ENCODE measurements at regions not wholly inside any gene's neighbourhood (a gene's known extent, or its start where the extent isn't known, plus 50 kb on each side); places are given as distances from the start of the nearest gene placed in this dataset.

GRCh38 chr1:98421085-98421435 is 240.5 kb upstream of the SNX7 start:
- intact Hi-C loops (cut with micrococcal nuclease): no loop called here
- no peak for DNase-seq
- no peaks in the 10 kb centered on the region for H3K27me3 Mint-ChIP-seq (ENCODE audit: low read depth in 3 of 3)
- peaks cover 3% of the 10 kb centered on the region for H3K4me1 Mint-ChIP-seq
- no peak for TF ChIP-seq CTCF (IDR thresholded peaks at IDR 0.05)
- no peak overlapping the region for H3K4me3 Mint-ChIP-seq
- Histone ChIP-seq H3K4me1 (ENCODE audit: control insufficient read depth in 1 of 2, insufficient read depth in 2 of 2, low read length in 2 of 2) (no peaks in the 10 kb centered on the region), H3K9ac (ENCODE audit: insufficient read depth, low read length, poor library complexity, severe bottlenecking) (no peak overlapping the region), H4K20me1 (ENCODE audit: insufficient read depth, low read length) (no peaks in the 10 kb centered on the region), H2AFZ (ENCODE audit: insufficient read depth, low read depth, low read length, poor library complexity, severe bottlenecking) (no peak overlapping the region), H3K79me2 (ENCODE audit: insufficient read depth, low read length) (no peaks in the 10 kb centered on the region), H3K36me3 (replicated peaks in 1 of 2; ENCODE audit: control insufficient read depth in 1 of 2, insufficient read depth in 2 of 2, low read length in 2 of 2) (no peaks in the 10 kb centered on the region), H3K27ac (ENCODE audit: low read depth in 1 of 2, low read length in 2 of 2) (no peak overlapping the region), H3K9me3 (replicated peaks in 1 of 2; ENCODE audit: control insufficient read depth in 1 of 2, insufficient read depth in 1 of 2, low read length in 2 of 2) (no peaks in the 10 kb centered on the region), H3K27me3 (ENCODE audit: control insufficient read depth in 2 of 2, insufficient read depth in 2 of 2, low read length in 2 of 2) (no peaks in the 10 kb centered on the region), H3K4me3 (replicated peaks in 1 of 3; ENCODE audit: low read depth in 2 of 3, low read length in 3 of 3) (no peak overlapping the region), H3K4me2 (replicated peaks; ENCODE audit: extremely low read depth, low read length, poor library complexity, severe bottlenecking) (no peak overlapping the region)
- no peak overlapping the region for H3K27ac Mint-ChIP-seq
- H3K9me3 Mint-ChIP-seq: peaks cover 0 to 2% (median 0%) of the 10 kb centered on the region in 7 donors
- WGBS (ENCODE audit: insufficient coverage): no CpG with 5 or more reads among the region's 2 CpGs
- H3K36me3 Mint-ChIP-seq: no peaks in the 10 kb centered on the region

GRCh38 chr1:98420376-98421084 is 241.0 kb upstream of the SNX7 start:
- no peak overlapping the region for H3K4me3 ChIP-seq (replicated peaks in 1 of 3; ENCODE audit: low read depth in 2 of 3, low read length in 3 of 3)
- Mint-ChIP-seq H3K36me3 (no peaks in the 10 kb centered on the region), H3K27me3 (ENCODE audit: low read depth in 3 of 3) (no peaks in the 10 kb centered on the region), H3K9me3 (peaks cover 0 to 2% (median 0%) of the 10 kb centered on the region in 7 donors), H3K4me3 (no peak overlapping the region), H3K4me1 (peaks cover 3% of the 10 kb centered on the region), H3K27ac (no peak overlapping the region)
- no peak overlapping the region for H3K9ac ChIP-seq (ENCODE audit: insufficient read depth, low read length, poor library complexity, severe bottlenecking)
- no peaks in the 10 kb centered on the region for H3K36me3 ChIP-seq (replicated peaks in 1 of 2; ENCODE audit: control insufficient read depth in 1 of 2, insufficient read depth in 2 of 2, low read length in 2 of 2)
- no peak overlapping the region for H3K27ac ChIP-seq (ENCODE audit: low read depth in 1 of 2, low read length in 2 of 2)
- no peaks in the 10 kb centered on the region for H4K20me1 ChIP-seq (ENCODE audit: insufficient read depth, low read length)
- H2AFZ ChIP-seq (ENCODE audit: insufficient read depth, low read depth, low read length, poor library complexity, severe bottlenecking): no peak overlapping the region
- no peak overlapping the region for H3K4me2 ChIP-seq (replicated peaks; ENCODE audit: extremely low read depth, low read length, poor library complexity, severe bottlenecking)
- no CpG with 5 or more reads among the region's 2 CpGs for WGBS (ENCODE audit: insufficient coverage)
- TF ChIP-seq CTCF (IDR thresholded peaks at IDR 0.05): no peak
- intact Hi-C loops (cut with micrococcal nuclease): no loop called here
- H3K4me1 ChIP-seq (ENCODE audit: control insufficient read depth in 1 of 2, insufficient read depth in 2 of 2, low read length in 2 of 2): no peaks in the 10 kb centered on the region
- H3K27me3 ChIP-seq (ENCODE audit: control insufficient read depth in 2 of 2, insufficient read depth in 2 of 2, low read length in 2 of 2): no peaks in the 10 kb centered on the region
- no peaks in the 10 kb centered on the region for H3K9me3 ChIP-seq (replicated peaks in 1 of 2; ENCODE audit: control insufficient read depth in 1 of 2, insufficient read depth in 1 of 2, low read length in 2 of 2)
- DNase-seq: no peak
- no peaks in the 10 kb centered on the region for H3K79me2 ChIP-seq (ENCODE audit: insufficient read depth, low read length)
